GM06990 (cell line): ENCODE measurements at regions not wholly inside any gene's neighbourhood (a gene's known extent, or its start where the extent isn't known, plus 50 kb on each side); places are given as distances from the start of the nearest gene placed in this dataset.

Source experiments
- DNase-seq: peaks from one replicate; pipeline ENCODE4 v3.0.0-alpha.2; 2011; ENCODE audit not compliant: insufficient read length; ENCODE audit errors: extremely low read depth
- H3K27me3 ChIP-seq: replicated peaks from 2 replicates; pipeline ENCODE4 v1.6.0; 2011; ENCODE audit warnings: low read length; ENCODE audit not compliant: control insufficient read depth, insufficient read depth
- H3K36me3 ChIP-seq: 2 replicates; pipeline ENCODE4 v1.5.1; 2011; ENCODE audit warnings: low read length; ENCODE audit not compliant: control insufficient read depth, insufficient read depth
- H3K4me3 ChIP-seq: replicated peaks from 2 replicates; pipeline ENCODE4 v1.5.1; 2011; ENCODE audit warnings: low read depth, mild to moderate bottlenecking, control low read depth, low read length
- CTCF ChIP-seq: IDR thresholded peaks from 2 replicates; pipeline ENCODE4 v1.5.1; 2011; ENCODE audit warnings: low read length, control low read depth, mild to moderate bottlenecking, inconsistent platforms; ENCODE audit not compliant: insufficient read depth, poor library complexity, severe bottlenecking

GRCh38 chr1:82323144-82323841 lies 522.6 kb downstream of the ADGRL2 start:
- TF ChIP-seq CTCF: no peak
- no peak for DNase-seq
- Histone ChIP-seq H3K27me3 (no peaks in the 10 kb centered on the region), H3K4me3 (no peak overlapping the region), H3K36me3 (no peaks in the 10 kb centered on the region)

GRCh38 chr1:82321794-82322193 lies 521.1 kb downstream of the ADGRL2 start:
- no peak for TF ChIP-seq CTCF
- DNase-seq: no peak
- H3K27me3 ChIP-seq: no peaks in the 10 kb centered on the region
- H3K36me3 ChIP-seq: no peaks in the 10 kb centered on the region
- no peak overlapping the region for H3K4me3 ChIP-seq

GRCh38 chr1:82319546-82319945 lies 518.8 kb downstream of the ADGRL2 start:
- H3K27me3 ChIP-seq: no peaks in the 10 kb centered on the region
- H3K4me3 ChIP-seq: no peak overlapping the region
- no peak for DNase-seq
- H3K36me3 ChIP-seq: no peaks in the 10 kb centered on the region
- no peak for TF ChIP-seq CTCF

- Histone ChIP-seq H3K4me3 (no peak overlapping the region), H3K36me3 (no peaks in the 10 kb centered on the region), H3K27me3 (no peaks in the 10 kb centered on the region)
- no peak for TF ChIP-seq CTCF
- DNase-seq: no peak
Observed at GRCh38 chr1:82318921-82319320, 518.2 kb downstream of the ADGRL2 start.

GRCh38 chr1:82318265-82318664 lies 517.5 kb downstream of the ADGRL2 start:
- Histone ChIP-seq H3K36me3 (no peaks in the 10 kb centered on the region), H3K27me3 (no peaks in the 10 kb centered on the region), H3K4me3 (no peak overlapping the region)
- DNase-seq: no peak
- no peak for TF ChIP-seq CTCF

GRCh38 chr1:82317671-82318070 lies 516.9 kb downstream of the ADGRL2 start:
- DNase-seq: no peak
- Histone ChIP-seq H3K36me3 (no peaks in the 10 kb centered on the region), H3K4me3 (no peak overlapping the region), H3K27me3 (no peaks in the 10 kb centered on the region)
- no peak for TF ChIP-seq CTCF
